Endothelial cell of hepatic sinusoid (primary cell): ENCODE measurements at regions not wholly inside any gene's neighbourhood (a gene's known extent, or its start where the extent isn't known, plus 50 kb on each side); places are given as distances from the start of the nearest gene placed in this dataset.

Source experiments
- in situ Hi-C: cut with HindIII; loops from 2 replicates; pipeline ENCODE4 v1.10.0; 2017; ENCODE audit warnings: low sequenced_read_pairs

GRCh38 chr12:93041416-93041815 is 112.3 kb upstream of the EEA1 start:
- in situ Hi-C loops: no loop called here

- in situ Hi-C loops: no loop called here
These were observed 113.2 kb upstream of the EEA1 start for GRCh38 chr12:93042283-93042682.

GRCh38 chr12:93042684-93043083 is 113.6 kb upstream of the EEA1 start:
- in situ Hi-C loops: no loop called here

- in situ Hi-C loops: no loop called here
These were observed 114.2 kb upstream of the EEA1 start for GRCh38 chr12:93043192-93043876.

- in situ Hi-C loops: no loop called here
These were observed 114.7 kb upstream of the EEA1 start for GRCh38 chr12:93043877-93044209.

GRCh38 chr12:93047118-93047517 is 118.0 kb upstream of the EEA1 start:
- in situ Hi-C loops: no loop called here

GRCh38 chr12:93048656-93049055 is 119.6 kb upstream of the EEA1 start:
- in situ Hi-C loops: no loop called here

GRCh38 chr12:93050026-93050747 is 121.1 kb upstream of the EEA1 start:
- in situ Hi-C loops: no loop called here

- in situ Hi-C loops: no loop called here
These were observed 121.6 kb upstream of the EEA1 start for GRCh38 chr12:93050748-93051081.

GRCh38 chr12:93054021-93054420 is 124.9 kb upstream of the EEA1 start:
- in situ Hi-C loops: no loop called here

- in situ Hi-C loops: no loop called here
These were observed 126.1 kb upstream of the EEA1 start for GRCh38 chr12:93055221-93055620.

GRCh38 chr12:93056971-93057535 is 128.0 kb upstream of the EEA1 start:
- in situ Hi-C loops: no loop called here

GRCh38 chr12:93058280-93058679 is 129.2 kb upstream of the EEA1 start:
- in situ Hi-C loops: no loop called here

GRCh38 chr12:93059288-93059687 is 130.2 kb upstream of the EEA1 start:
- in situ Hi-C loops: no loop called here

GRCh38 chr12:93059925-93060665 is 131.0 kb upstream of the EEA1 start:
- in situ Hi-C loops: loop anchor here (5.0 kb wide), 1 partner anchor 77 kb away; no protein-coding TSS in a partner anchor

- in situ Hi-C loops: loop anchor here (5.0 kb wide), 1 partner anchor 76 kb away; no protein-coding TSS in a partner anchor
These were observed 131.8 kb upstream of the EEA1 start for GRCh38 chr12:93060666-93061472.

- in situ Hi-C loops: loop anchor here (5.0 kb wide), 1 partner anchor 76 kb away; no protein-coding TSS in a partner anchor
These were observed 132.7 kb upstream of the EEA1 start for GRCh38 chr12:93061473-93062419.

GRCh38 chr12:93065896-93066295 is 136.8 kb upstream of the EEA1 start:
- in situ Hi-C loops: loop anchor here (5.0 kb wide), 1 partner anchor 44 kb away; no protein-coding TSS in a partner anchor

GRCh38 chr12:93072340-93072739 is 143.2 kb upstream of the EEA1 start:
- in situ Hi-C loops: no loop called here

- in situ Hi-C loops: no loop called here
These were observed 144.2 kb upstream of the EEA1 start for GRCh38 chr12:93073324-93073723.
